ENCODE measurements at regions not wholly inside any gene's neighbourhood (a gene's known extent, or its start where the extent isn't known, plus 50 kb on each side); places are given as distances from the start of the nearest gene placed in this dataset.

DNA sequence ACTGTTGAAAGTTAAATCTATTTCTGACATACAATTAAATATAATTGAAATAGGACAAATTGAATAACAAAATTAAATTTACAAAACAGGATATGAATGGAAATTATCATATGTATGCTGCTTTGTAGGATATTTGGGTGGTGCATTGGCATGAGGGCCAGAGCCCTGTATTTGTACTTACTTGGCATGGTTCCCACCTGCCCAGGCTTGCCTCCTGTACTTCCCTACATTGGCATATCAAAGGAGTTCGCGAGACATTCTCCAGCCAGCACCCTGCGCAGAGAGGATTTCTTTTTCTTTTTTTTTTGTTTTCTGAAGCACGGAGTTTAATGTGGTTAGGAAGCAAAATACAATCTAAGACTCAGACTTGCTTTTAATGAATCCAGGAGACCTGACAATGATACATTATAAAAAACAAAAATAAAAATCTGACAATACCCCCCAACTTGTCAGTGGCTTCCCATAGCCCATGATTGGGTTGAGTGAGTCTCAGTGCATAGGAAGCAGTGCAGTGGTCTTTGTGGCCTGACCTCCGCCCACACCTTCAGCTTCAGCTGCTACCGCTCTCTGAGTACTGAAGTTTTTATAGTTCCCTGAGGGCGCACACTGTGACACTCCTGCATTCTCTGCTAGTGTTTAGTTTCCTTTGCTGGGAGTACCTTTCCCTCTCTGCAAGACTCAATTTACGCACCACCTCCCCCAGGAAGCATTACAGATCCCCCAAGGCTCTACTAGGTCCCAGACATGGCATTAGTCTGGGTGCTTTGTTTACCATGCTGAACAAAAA lies 440.8 kb downstream of the UTRN start (continued):
- TF ChIP-seq CTCF (conservative IDR thresholded peaks at IDR 0.05; ENCODE audit: low read depth in 2 of 2) (no peak), EZH2 (IDR thresholded peaks at IDR 0.05; ENCODE audit: low read depth, unreplicated experiment) (no peak), CREB1 (CRISPR knock-in tag; IDR thresholded peaks at IDR 0.05; ENCODE audit: low read depth) (no peak), NANOG (IDR thresholded peaks at IDR 0.05; ENCODE audit: borderline replicate concordance) (no peak)
- TF ChIP-seq, protein P1, sequence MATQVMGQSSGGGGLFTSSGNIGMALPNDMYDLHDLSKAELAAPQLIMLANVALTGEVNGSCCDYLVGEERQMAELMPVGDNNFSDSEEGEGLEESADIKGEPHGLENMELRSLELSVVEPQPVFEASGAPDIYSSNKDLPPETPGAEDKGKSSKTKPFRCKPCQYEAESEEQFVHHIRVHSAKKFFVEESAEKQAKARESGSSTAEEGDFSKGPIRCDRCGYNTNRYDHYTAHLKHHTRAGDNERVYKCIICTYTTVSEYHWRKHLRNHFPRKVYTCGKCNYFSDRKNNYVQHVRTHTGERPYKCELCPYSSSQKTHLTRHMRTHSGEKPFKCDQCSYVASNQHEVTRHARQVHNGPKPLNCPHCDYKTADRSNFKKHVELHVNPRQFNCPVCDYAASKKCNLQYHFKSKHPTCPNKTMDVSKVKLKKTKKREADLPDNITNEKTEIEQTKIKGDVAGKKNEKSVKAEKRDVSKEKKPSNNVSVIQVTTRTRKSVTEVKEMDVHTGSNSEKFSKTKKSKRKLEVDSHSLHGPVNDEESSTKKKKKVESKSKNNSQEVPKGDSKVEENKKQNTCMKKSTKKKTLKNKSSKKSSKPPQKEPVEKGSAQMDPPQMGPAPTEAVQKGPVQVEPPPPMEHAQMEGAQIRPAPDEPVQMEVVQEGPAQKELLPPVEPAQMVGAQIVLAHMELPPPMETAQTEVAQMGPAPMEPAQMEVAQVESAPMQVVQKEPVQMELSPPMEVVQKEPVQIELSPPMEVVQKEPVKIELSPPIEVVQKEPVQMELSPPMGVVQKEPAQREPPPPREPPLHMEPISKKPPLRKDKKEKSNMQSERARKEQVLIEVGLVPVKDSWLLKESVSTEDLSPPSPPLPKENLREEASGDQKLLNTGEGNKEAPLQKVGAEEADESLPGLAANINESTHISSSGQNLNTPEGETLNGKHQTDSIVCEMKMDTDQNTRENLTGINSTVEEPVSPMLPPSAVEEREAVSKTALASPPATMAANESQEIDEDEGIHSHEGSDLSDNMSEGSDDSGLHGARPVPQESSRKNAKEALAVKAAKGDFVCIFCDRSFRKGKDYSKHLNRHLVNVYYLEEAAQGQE (IDR thresholded peaks at IDR 0.05; ENCODE audit: unreplicated experiment) = no peak

- Mint-ChIP-seq H3K9me3 (no peaks in the 10 kb centered on the region; the same call in 2 of the 3 replicates), H3K4me1 (peaks cover 26% of the 10 kb centered on the region), H3K36me3 (ENCODE audit: low read depth) (peaks cover 6% of the 10 kb centered on the region), H3K27me3 (ENCODE audit: insufficient read depth, low read depth, poor library complexity) (no peaks in the 10 kb centered on the region), H3K27ac (no peak overlapping the region), H3K4me3 (no peak overlapping the region)
- H2AFZ ChIP-seq = no peak overlapping the region
- H3K27me3 ChIP-seq (ENCODE audit: insufficient read depth) = no peaks in the 10 kb centered on the region
- H3K4me3 ChIP-seq = no peak overlapping the region
- H3K4me1 ChIP-seq (ENCODE audit: insufficient read depth) = peaks cover 30% of the 10 kb centered on the region
- no peak overlapping the region for H3K27ac ChIP-seq (ENCODE audit: low read depth)
- no peaks in the 10 kb centered on the region for H3K9me2 ChIP-seq (ENCODE audit: insufficient read depth)
- no peaks in the 10 kb centered on the region for H3K79me2 ChIP-seq (replicated peaks; ENCODE audit: insufficient read depth)
- H3F3A ChIP-seq (replicated peaks; ENCODE audit: low read depth) = no peaks in the 10 kb centered on the region
- DNase-seq (ENCODE audit: low spot score) (no peak), ATAC-seq (no peak)
- no peak overlapping the region for H3K4me2 ChIP-seq
- no peaks in the 10 kb centered on the region for H4K20me1 ChIP-seq (replicated peaks; ENCODE audit: insufficient read depth)
- H3K36me3 ChIP-seq (ENCODE audit: insufficient read depth) = no peaks in the 10 kb centered on the region
- TF ChIP-seq EZH2 (IDR thresholded peaks at IDR 0.05; ENCODE audit: low read depth, unreplicated experiment) = no peak
- TF ChIP-seq, protein P2, sequence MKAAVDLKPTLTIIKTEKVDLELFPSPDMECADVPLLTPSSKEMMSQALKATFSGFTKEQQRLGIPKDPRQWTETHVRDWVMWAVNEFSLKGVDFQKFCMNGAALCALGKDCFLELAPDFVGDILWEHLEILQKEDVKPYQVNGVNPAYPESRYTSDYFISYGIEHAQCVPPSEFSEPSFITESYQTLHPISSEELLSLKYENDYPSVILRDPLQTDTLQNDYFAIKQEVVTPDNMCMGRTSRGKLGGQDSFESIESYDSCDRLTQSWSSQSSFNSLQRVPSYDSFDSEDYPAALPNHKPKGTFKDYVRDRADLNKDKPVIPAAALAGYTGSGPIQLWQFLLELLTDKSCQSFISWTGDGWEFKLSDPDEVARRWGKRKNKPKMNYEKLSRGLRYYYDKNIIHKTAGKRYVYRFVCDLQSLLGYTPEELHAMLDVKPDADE (IDR thresholded peaks at IDR 0.05) = no peak
- no peak for TF ChIP-seq ZNF114 (CRISPR knock-in tag; IDR thresholded peaks at IDR 0.05)
- no peak for TF ChIP-seq ZNF331 (CRISPR knock-in tag; IDR thresholded peaks at IDR 0.05; ENCODE audit: low read depth)
- TF ChIP-seq CTCF (conservative IDR thresholded peaks at IDR 0.05; ENCODE audit: low read depth in 2 of 2) = no peak
- no peak for TF ChIP-seq POLR2AphosphoS5 (IDR thresholded peaks at IDR 0.05; ENCODE audit: low read depth)
- TF ChIP-seq NANOG (IDR thresholded peaks at IDR 0.05; ENCODE audit: borderline replicate concordance) = no peak
- TF ChIP-seq JUNB (IDR thresholded peaks at IDR 0.05; ENCODE audit: unreplicated experiment) = no peak
These were observed 443.7 kb downstream of the UTRN start for GRCh38 chr6:144728804-144729203.

Data from GM23338 (cell line).